CD8-positive, alpha-beta memory T cell (primary cell): ENCODE measurements at regions not wholly inside any gene's neighbourhood (a gene's known extent, or its start where the extent isn't known, plus 50 kb on each side); places are given as distances from the start of the nearest gene placed in this dataset.

ENCODE experiments used
- CTCF ChIA-PET: fragments of 350-600 bp; sonication (Branson Sonifier 250); formaldehyde crosslinking; loops from one replicate; lab custom pipeline; 2021; ENCODE audit warnings: antibody characterized with exemption; lab: Charles Lee
- POLR2A ChIA-PET: fragments of 350-600 bp; sonication (Branson Sonifier 250); formaldehyde crosslinking; loops from one replicate; lab custom pipeline; 2021; ENCODE audit warnings: antibody characterized with exemption; lab: Charles Lee
- DNase-seq, 5 donors: peaks; one replicate each; pipeline versions ENCODE4 v3.0.0 to v3.0.0-alpha.2; 2020 to 2022; ENCODE audit warnings: mixed read lengths in 1 of 5
- H3K27ac ChIP-seq: one replicate; pipeline ENCODE4 v1.7.0; 2013; ENCODE audit warnings: low read depth, mild to moderate bottlenecking, low read length, moderate library complexity
- H3K27me3 ChIP-seq: 2 replicates; pipeline ENCODE4 v1.7.0; 2013; ENCODE audit warnings: low read length, mild to moderate bottlenecking; ENCODE audit not compliant: insufficient read depth, poor library complexity, severe bottlenecking
- H3K36me3 ChIP-seq: 2 replicates; pipeline ENCODE4 v1.7.0; 2013; ENCODE audit warnings: mild to moderate bottlenecking, low read length, moderate library complexity; ENCODE audit not compliant: insufficient read depth
- H3K4me1 ChIP-seq: 2 replicates; pipeline ENCODE4 v1.7.0; 2013; ENCODE audit warnings: mild to moderate bottlenecking, low read length, moderate library complexity; ENCODE audit not compliant: insufficient read depth
- H3K4me3 ChIP-seq: 2 replicates; pipeline ENCODE4 v1.7.0; 2013; ENCODE audit warnings: mild to moderate bottlenecking, low read length
- H3K9me3 ChIP-seq: 2 replicates; pipeline ENCODE4 v1.7.0; 2013; ENCODE audit warnings: mild to moderate bottlenecking, low read length
- H3K27ac Mint-ChIP-seq, 8 donors: one replicate each; pipeline ENCODE4 v1.8.0; 2020 to 2021; ENCODE audit warnings: mixed read lengths in 8 of 8, mild to moderate bottlenecking in 6 of 8, inconsistent platforms in 3 of 8, moderate library complexity in 3 of 8
- H3K27me3 Mint-ChIP-seq, 2 donors: one replicate each; pipeline ENCODE4 v1.8.0; 2020 to 2021; ENCODE audit warnings: mixed read lengths in 2 of 2, mild to moderate bottlenecking in 1 of 2, moderate library complexity in 1 of 2
- H3K36me3 Mint-ChIP-seq, 3 donors: one replicate each; pipeline ENCODE4 v1.8.0; 2020 to 2021; ENCODE audit warnings: mixed read lengths in 3 of 3, inconsistent platforms in 1 of 3, mild to moderate bottlenecking in 1 of 3
- H3K4me1 Mint-ChIP-seq, 3 donors: one replicate each; pipeline ENCODE4 v1.8.0; 2020 to 2021; ENCODE audit warnings: mixed read lengths in 3 of 3, inconsistent platforms in 1 of 3, mild to moderate bottlenecking in 1 of 3
- H3K4me3 Mint-ChIP-seq, 7 donors: one replicate each; pipeline ENCODE4 v1.8.0; 2020 to 2021; ENCODE audit warnings: mixed read lengths in 7 of 7, mild to moderate bottlenecking in 6 of 7, moderate library complexity in 4 of 7, inconsistent platforms in 2 of 7
- H3K9me3 Mint-ChIP-seq, 5 donors: one replicate each; pipeline ENCODE4 v1.8.0; 2020 to 2022; ENCODE audit warnings: mixed read lengths in 5 of 5, mild to moderate bottlenecking in 3 of 5, moderate library complexity in 2 of 5, inconsistent platforms in 1 of 5

DNA sequence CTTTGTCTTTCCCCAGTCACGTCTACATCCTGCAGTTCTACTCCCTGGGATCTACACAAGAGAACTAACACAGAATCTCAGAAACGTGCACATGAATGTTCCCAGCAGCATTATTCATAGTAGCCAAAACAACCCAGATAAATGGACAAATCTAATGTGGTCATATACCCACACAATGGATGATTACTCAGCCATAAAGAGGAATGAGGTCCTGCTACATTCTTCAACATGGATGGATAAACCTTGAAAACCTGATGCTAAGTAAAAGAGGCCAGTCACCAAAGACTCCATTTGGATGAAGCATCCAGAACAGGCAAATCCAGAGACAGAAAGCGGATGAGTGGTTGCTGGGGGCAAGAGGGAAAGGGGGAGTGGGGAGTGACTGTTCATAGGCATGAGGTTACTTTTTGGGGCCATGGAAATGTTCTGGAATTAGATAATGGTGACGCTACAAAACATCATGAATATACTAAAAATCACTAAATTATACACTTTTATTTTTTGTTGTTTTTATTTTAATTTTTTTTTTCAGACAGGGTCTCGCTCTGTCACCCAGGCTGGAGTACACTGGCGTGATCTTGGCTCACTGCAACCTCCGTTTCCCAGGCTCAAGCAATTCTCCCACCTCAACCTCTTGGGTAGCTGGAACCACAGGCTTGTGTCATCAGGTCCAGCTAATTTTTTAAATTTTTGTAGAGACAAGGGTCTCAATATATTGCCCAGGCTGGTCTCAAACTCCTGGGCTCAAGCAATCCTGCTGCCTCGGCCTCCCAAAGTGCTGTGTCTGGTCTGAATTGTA is 50.8 kb upstream of the DSN1 start:
- no peaks in the 10 kb centered on the region for H3K9me3 ChIP-seq
- H3K27me3 ChIP-seq: no peaks in the 10 kb centered on the region
- no peaks in the 10 kb centered on the region for H3K36me3 Mint-ChIP-seq
- H3K4me1 ChIP-seq: no peaks in the 10 kb centered on the region
- peaks cover 3 to 5% (median 5%) of the 10 kb centered on the region in 3 donors for H3K4me1 Mint-ChIP-seq
- peaks cover 0 to 1% of the 10 kb centered on the region in 2 donors for H3K27me3 Mint-ChIP-seq
- no peak overlapping the region for H3K4me3 Mint-ChIP-seq
- no peaks in the 10 kb centered on the region for H3K36me3 ChIP-seq
- no peak for DNase-seq
- H3K27ac ChIP-seq: no peak overlapping the region
- ChIA-PET POLR2A (no interaction called here), CTCF (no interaction called here)
- no peak overlapping the region for H3K4me3 ChIP-seq
- H3K27ac Mint-ChIP-seq: no peak overlapping the region
- H3K9me3 Mint-ChIP-seq: no peaks in the 10 kb centered on the region

- POLR2A ChIA-PET: no interaction called here
- CTCF ChIA-PET: interaction anchor here (0.6 to 1.2 kb wide), 4 partner anchors 10 to 93 kb away, joined by 3 to 5 read pairs (median 3); no protein-coding TSS in a partner anchor
- no peak overlapping the region for H3K27ac Mint-ChIP-seq
- no peak overlapping the region for H3K4me3 Mint-ChIP-seq
- Histone ChIP-seq H3K4me3 (no peak overlapping the region), H3K27ac (no peak overlapping the region), H3K9me3 (no peaks in the 10 kb centered on the region), H3K4me1 (no peaks in the 10 kb centered on the region), H3K27me3 (no peaks in the 10 kb centered on the region), H3K36me3 (no peaks in the 10 kb centered on the region)
- no peaks in the 10 kb centered on the region for H3K9me3 Mint-ChIP-seq
- H3K36me3 Mint-ChIP-seq: no peaks in the 10 kb centered on the region
- H3K27me3 Mint-ChIP-seq: no peaks in the 10 kb centered on the region
- H3K4me1 Mint-ChIP-seq: peaks cover 3 to 5% (median 5%) of the 10 kb centered on the region in 3 donors
- no peak for DNase-seq
These were observed 50.4 kb upstream of the TLDC2 start for GRCh38 chr20:36825385-36826104.
